ENCODE measurements at regions not wholly inside any gene's neighbourhood (a gene's known extent, or its start where the extent isn't known, plus 50 kb on each side); places are given as distances from the start of the nearest gene placed in this dataset.

DNA sequence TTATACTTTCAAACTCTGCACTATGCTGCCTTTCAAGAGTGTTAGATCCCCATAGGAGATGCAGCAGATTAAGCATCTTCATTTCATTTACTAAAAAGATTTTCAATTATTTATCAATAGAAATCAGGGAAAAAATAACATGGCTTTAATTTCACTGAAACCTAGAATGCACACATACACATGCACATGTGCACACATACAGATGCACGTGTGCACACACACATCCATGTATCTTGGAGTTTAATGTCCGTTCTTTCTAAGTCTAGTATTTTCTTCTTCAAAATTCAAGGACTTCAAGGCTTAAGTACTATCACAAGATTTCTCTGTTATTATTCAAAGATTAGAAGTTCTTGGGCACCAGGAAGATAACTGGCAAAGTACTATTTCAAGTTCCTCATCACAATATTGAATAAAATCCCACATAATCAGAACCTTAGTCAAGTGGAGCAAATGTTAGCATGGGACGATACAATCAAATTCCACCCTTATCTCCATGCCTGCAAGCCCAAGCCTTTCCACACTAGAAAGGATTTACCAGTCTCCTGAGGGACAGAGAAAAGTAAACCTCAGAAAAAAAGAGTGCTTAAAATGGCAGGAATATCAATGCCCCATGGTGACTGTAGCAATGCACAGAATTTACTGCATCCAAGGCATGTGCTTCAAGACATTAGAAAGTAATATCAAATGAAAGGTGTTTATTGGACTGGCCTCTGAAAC lies 494.4 kb downstream of the XPNPEP1 start:
- no peak for DNase-seq (ENCODE audit: low read depth)
- no peak overlapping the region for H3K4me3 ChIP-seq (ENCODE audit: low read depth, low read length)
- TF ChIP-seq, protein P1, sequence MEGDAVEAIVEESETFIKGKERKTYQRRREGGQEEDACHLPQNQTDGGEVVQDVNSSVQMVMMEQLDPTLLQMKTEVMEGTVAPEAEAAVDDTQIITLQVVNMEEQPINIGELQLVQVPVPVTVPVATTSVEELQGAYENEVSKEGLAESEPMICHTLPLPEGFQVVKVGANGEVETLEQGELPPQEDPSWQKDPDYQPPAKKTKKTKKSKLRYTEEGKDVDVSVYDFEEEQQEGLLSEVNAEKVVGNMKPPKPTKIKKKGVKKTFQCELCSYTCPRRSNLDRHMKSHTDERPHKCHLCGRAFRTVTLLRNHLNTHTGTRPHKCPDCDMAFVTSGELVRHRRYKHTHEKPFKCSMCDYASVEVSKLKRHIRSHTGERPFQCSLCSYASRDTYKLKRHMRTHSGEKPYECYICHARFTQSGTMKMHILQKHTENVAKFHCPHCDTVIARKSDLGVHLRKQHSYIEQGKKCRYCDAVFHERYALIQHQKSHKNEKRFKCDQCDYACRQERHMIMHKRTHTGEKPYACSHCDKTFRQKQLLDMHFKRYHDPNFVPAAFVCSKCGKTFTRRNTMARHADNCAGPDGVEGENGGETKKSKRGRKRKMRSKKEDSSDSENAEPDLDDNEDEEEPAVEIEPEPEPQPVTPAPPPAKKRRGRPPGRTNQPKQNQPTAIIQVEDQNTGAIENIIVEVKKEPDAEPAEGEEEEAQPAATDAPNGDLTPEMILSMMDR (conservative IDR thresholded peaks at IDR 0.05; ENCODE audit: low read depth, low read length), result no peak

DNA sequence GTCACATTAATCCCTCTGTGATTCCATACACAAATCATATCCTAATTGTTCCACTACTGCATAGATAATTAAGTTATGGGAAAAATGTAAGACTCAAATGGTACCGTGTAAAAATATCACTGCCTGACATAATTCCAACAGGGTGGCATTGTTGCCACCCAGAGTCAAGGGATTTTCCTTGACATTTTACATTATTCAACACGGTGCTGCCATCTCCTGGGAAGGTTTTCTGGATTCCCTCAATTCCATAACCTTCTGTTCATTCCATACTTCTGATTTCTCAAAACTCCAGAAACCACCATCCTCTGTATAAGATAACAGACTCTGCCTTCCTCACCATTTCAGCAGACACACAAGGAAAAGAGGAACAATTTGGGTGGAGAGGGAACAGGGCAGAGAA lies 495.9 kb downstream of the XPNPEP1 start:
- no peak overlapping the region for H3K4me3 ChIP-seq (ENCODE audit: low read depth, low read length)
- TF ChIP-seq, protein P1 (conservative IDR thresholded peaks at IDR 0.05; ENCODE audit: low read depth, low read length), result no peak
- DNase-seq (ENCODE audit: low read depth), result peak; percentile 2

DNA sequence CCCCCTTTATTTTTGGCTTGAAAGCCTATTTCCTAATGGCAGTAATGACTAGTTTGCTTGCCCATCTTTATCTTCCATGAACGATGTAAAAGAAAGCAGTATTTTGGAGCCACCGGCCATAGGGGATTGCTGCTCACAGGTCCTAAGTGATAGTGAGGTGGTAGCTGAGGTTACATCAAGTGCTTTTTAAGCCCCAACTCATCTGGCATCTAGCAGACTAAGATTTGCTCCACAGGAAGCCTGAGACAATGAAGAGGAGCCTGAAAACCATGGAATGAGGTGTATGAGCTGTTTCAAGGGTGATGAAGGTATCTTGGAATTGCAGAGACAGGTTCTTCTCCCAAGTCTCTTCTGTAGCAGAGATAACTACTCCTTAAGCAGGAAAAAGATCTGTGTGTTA lies 496.3 kb downstream of the XPNPEP1 start:
- no peak overlapping the region for H3K4me3 ChIP-seq (ENCODE audit: low read depth, low read length)
- TF ChIP-seq, protein P1 (conservative IDR thresholded peaks at IDR 0.05; ENCODE audit: low read depth, low read length), result no peak
- DNase-seq (ENCODE audit: low read depth), result no peak

DNA sequence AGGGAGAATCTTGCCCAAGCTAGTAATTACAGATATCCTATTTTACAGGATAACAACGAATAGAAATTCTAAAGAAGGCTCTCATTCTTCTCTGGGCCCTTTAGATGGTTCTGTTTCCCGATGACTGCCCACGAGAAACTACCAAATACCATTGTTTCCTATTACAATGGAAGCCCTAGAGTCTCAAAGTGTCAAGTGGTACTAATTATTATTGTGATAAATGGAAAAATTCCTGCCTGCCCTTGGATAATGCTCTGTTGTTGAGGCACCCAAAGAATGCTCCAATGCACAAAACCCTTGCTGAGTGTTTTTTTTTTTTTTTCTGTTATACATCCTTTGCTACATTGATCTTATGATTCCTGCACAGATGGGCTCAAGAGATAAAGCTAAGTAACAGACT lies 504.5 kb downstream of the XPNPEP1 start:
- H3K4me3 ChIP-seq (ENCODE audit: low read depth, low read length), result no peak overlapping the region
- DNase-seq (ENCODE audit: low read depth), result no peak
- TF ChIP-seq, protein P1 (conservative IDR thresholded peaks at IDR 0.05; ENCODE audit: low read depth, low read length), result no peak

DNA sequence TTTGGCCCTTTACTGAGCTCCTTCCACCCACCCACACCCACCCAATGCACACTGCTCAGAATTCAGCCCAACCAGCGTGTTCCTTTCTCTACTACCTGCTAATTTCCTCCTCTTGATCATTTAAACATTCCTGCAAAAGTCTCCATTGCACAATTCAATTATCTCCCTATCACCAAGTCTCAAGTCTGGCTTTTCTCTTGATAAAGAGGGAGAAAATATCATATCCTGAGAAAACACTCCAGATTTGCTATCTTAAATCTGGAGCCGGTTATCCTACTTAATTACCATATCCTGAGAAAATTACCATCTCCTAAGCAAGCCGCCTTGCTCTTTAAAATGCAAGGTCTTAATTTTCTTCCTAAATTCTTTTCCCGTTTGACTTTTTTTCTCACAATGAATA lies 505.5 kb downstream of the XPNPEP1 start:
- H3K4me3 ChIP-seq (ENCODE audit: low read depth, low read length), result no peak overlapping the region
- DNase-seq (ENCODE audit: low read depth), result no peak
- TF ChIP-seq, protein P1 (conservative IDR thresholded peaks at IDR 0.05; ENCODE audit: low read depth, low read length), result no peak

DNA sequence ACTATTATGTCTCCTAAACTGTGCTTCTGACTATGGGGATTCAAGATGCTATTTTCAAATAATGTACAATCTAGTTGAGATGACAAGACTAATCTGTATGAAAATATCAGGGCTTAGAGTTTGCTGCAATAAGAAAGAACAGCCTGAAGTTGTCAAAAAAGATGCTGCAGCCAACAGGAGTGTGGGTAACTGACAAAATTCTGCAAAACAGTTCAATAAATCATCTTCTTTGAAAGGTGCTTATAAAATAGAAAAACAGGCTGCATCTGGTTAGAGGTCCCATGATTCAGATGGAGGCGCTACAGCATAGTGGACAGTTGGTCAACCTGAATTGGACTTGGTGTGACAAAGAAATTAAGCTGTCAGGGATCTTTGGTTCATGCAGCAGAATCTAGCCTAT lies 511.0 kb downstream of the XPNPEP1 start:
- DNase-seq (ENCODE audit: low read depth), result no peak
- TF ChIP-seq, protein P1 (conservative IDR thresholded peaks at IDR 0.05; ENCODE audit: low read depth, low read length), result no peak
- H3K4me3 ChIP-seq (ENCODE audit: low read depth, low read length), result no peak overlapping the region

DNA sequence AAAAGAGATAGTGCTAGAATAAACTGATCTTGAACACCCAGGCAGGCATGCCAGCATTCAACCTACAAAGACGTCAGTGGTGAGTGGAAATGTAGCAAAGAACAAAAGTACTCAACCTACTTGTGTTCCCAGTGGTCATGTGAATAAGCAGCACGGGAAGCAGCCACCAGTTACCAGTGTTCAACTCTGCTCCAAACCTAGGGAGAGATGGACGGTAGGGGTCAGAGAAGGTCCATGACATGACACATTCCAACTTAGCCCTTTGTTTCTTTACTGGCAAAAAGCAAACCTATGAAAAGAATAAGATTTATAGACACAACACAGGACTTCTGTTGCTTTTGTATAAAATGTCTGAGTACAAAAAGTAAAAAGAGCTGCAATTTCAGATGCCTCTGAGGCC lies 511.4 kb downstream of the XPNPEP1 start:
- DNase-seq (ENCODE audit: low read depth), result no peak
- H3K4me3 ChIP-seq (ENCODE audit: low read depth, low read length), result no peak overlapping the region
- TF ChIP-seq, protein P1 (conservative IDR thresholded peaks at IDR 0.05; ENCODE audit: low read depth, low read length), result no peak
